K562 (cell line): ENCODE measurements at regions not wholly inside any gene's neighbourhood (a gene's known extent, or its start where the extent isn't known, plus 50 kb on each side); places are given as distances from the start of the nearest gene placed in this dataset.

Experiments
- CAMTA2 ChIP-seq: fragments of 250-450 bp; sonication (Bioruptor Pico); conservative IDR thresholded peaks from 2 replicates; pipeline ENCODE4 v1.5.1; 2022
- ETS2 ChIP-seq: IDR thresholded peaks from 2 replicates; pipeline ENCODE4 v1.6.1; 2016; ENCODE audit warnings: borderline replicate concordance, missing genetic modification characterization, mild to moderate bottlenecking, moderate library complexity, missing compliant biosample characterization; ENCODE audit not compliant: poor library complexity, severe bottlenecking
- JUNB ChIP-seq: fragments of 450-650 bp; formaldehyde crosslinking; conservative IDR thresholded peaks from 2 replicates; pipeline ENCODE4 v1.4.0; 2020; ENCODE audit warnings: mild to moderate bottlenecking
- MAZ ChIP-seq, 2 experiments: fragments of 450-650 bp in 1 of 2; sonication (generic) in 1 of 2; formaldehyde crosslinking; IDR thresholded peaks in 1 of 2; conservative IDR thresholded peaks in 1 of 2; 2 replicates each; pipeline versions ENCODE4 v1.4.0 to v1.5.0; 2020; ENCODE audit warnings: mild to moderate bottlenecking in 1 of 2, missing genetic modification reagents in 1 of 2
- MTA3 ChIP-seq: fragments of 450-650 bp; formaldehyde crosslinking; IDR thresholded peaks from 2 replicates; pipeline ENCODE4 v1.6.1; 2017; ENCODE audit warnings: mild to moderate bottlenecking, borderline replicate concordance
- NUFIP1 ChIP-seq: fragments of 450-650 bp; IDR thresholded peaks from 2 replicates; pipeline ENCODE4 v1.6.1; 2018; ENCODE audit not compliant: partially characterized antibody
- PHF20 ChIP-seq: fragments of 450-650 bp; IDR thresholded peaks from 2 replicates; pipeline ENCODE4 v1.6.1; 2018; ENCODE audit not compliant: partially characterized antibody
- SAFB ChIP-seq: fragments of 200-400 bp; formaldehyde crosslinking; IDR thresholded peaks from 2 replicates; pipeline ENCODE4 v1.6.1; 2017; ENCODE audit warnings: low read depth, low read length, borderline replicate concordance
- SLC30A9 ChIP-seq: fragments of 250-450 bp; sonication (Bioruptor Pico); IDR thresholded peaks from 2 replicates; pipeline ENCODE4 v1.8.0; 2022; ENCODE audit warnings: mild to moderate bottlenecking, moderate library complexity
- SP2 ChIP-seq: IDR thresholded peaks from 2 replicates; pipeline ENCODE4 v1.6.1; 2011; ENCODE audit warnings: mild to moderate bottlenecking, low read depth, low read length, moderate library complexity; ENCODE audit not compliant: poor library complexity, severe bottlenecking; ENCODE audit errors: extremely low read depth
- TAL1 ChIP-seq: fragments of 450-650 bp; IDR thresholded peaks from 2 replicates; pipeline ENCODE4 v1.6.1; 2016; ENCODE audit warnings: mild to moderate bottlenecking
- ZNF324 ChIP-seq: fragments of 250-450 bp; sonication (Bioruptor Pico); IDR thresholded peaks from 2 replicates; pipeline ENCODE4 v1.4.0; 2020; ENCODE audit warnings: mild to moderate bottlenecking
- TF ChIP-seq, protein P1 (sequence below): fragments of 250-450 bp; sonication (Bioruptor Pico); IDR thresholded peaks from 2 replicates; pipeline ENCODE4 v1.5.0; 2021
- TF ChIP-seq, protein P2 (sequence below): sonication (generic); formaldehyde crosslinking; IDR thresholded peaks from 2 replicates; pipeline ENCODE4 v1.8.0; 2023; ENCODE audit warnings: mild to moderate bottlenecking, missing genetic modification reagents
- TF ChIP-seq, protein P3 (sequence below): fragments of 450-650 bp; IDR thresholded peaks from one replicate; pipeline ENCODE4 v1.6.1; 2018; ENCODE audit warnings: mild to moderate bottlenecking, moderate library complexity; ENCODE audit not compliant: partially characterized antibody
- TF ChIP-seq, protein P4 (sequence below): sonication (generic); formaldehyde crosslinking; IDR thresholded peaks from 2 replicates; pipeline ENCODE4 v1.8.0; 2023; ENCODE audit warnings: mild to moderate bottlenecking, missing genetic modification reagents
- TF ChIP-seq, protein P5 (sequence below): fragments of 450-650 bp; IDR thresholded peaks from 2 replicates; pipeline ENCODE4 v1.6.1; 2017; ENCODE audit warnings: antibody characterized with exemption, mild to moderate bottlenecking

DNA sequence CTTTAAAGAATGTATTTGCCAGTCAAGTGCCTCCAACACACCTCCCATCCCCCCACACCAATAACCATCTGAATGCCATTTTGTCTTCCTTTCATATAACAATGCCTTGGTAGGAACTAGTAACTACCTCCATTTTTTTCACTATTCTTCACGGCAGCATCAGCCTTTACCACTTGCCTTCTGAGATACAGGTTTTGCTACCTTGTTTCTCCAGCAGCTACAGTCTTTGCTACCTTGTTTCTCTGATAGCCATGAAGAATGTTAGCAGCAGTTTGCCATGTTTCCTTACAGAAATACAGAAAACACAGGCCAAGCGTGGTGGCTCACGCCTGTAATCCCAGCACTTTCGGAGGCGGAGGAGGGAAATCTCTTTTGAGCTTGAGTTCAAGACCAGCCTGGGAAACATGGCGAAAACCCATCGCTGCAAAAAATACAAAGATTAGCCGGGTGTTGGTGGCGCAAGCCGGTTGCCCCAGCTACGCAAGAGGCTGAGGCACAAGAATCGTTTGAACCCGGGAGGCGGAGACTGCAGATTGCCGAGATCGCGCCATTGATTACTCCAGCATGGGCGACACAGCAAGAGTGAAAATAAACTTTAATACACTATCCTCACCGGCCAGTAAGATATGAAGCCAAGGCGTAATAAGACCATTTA lies 100.9 kb downstream of the HFE start (continued):
- TF ChIP-seq, protein P1, sequence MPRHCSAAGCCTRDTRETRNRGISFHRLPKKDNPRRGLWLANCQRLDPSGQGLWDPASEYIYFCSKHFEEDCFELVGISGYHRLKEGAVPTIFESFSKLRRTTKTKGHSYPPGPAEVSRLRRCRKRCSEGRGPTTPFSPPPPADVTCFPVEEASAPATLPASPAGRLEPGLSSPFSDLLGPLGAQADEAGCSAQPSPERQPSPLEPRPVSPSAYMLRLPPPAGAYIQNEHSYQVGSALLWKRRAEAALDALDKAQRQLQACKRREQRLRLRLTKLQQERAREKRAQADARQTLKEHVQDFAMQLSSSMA = peak; percentile 8; the same call in 1 of the 2 replicates
- TF ChIP-seq SAFB (no peak), TAL1 (no peak), SLC30A9 (CRISPR knock-in tag) (no peak), PHF20 (no peak), ETS2 (no peak), SP2 (no peak), NUFIP1 (peak; percentile 16), MAZ (CRISPR knock-in tag; conservative IDR thresholded peaks at IDR 0.05 in 1 of 2, IDR thresholded peaks at IDR 0.05 in 1 of 2) (no peak; a peak in 2 of 4 replicates), JUNB (CRISPR knock-in tag) (no peak), MTA3 (no peak), ZNF324 (CRISPR knock-in tag) (no peak), CAMTA2 (CRISPR knock-in tag) (no peak)
- TF ChIP-seq, protein P2, sequence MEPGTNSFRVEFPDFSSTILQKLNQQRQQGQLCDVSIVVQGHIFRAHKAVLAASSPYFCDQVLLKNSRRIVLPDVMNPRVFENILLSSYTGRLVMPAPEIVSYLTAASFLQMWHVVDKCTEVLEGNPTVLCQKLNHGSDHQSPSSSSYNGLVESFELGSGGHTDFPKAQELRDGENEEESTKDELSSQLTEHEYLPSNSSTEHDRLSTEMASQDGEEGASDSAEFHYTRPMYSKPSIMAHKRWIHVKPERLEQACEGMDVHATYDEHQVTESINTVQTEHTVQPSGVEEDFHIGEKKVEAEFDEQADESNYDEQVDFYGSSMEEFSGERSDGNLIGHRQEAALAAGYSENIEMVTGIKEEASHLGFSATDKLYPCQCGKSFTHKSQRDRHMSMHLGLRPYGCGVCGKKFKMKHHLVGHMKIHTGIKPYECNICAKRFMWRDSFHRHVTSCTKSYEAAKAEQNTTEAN (CRISPR knock-in tag) = no peak
- TF ChIP-seq, protein P3, sequence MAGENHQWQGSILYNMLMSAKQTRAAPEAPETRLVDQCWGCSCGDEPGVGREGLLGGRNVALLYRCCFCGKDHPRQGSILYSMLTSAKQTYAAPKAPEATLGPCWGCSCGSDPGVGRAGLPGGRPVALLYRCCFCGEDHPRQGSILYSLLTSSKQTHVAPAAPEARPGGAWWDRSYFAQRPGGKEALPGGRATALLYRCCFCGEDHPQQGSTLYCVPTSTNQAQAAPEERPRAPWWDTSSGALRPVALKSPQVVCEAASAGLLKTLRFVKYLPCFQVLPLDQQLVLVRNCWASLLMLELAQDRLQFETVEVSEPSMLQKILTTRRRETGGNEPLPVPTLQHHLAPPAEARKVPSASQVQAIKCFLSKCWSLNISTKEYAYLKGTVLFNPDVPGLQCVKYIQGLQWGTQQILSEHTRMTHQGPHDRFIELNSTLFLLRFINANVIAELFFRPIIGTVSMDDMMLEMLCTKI = no peak
- TF ChIP-seq, protein P4, sequence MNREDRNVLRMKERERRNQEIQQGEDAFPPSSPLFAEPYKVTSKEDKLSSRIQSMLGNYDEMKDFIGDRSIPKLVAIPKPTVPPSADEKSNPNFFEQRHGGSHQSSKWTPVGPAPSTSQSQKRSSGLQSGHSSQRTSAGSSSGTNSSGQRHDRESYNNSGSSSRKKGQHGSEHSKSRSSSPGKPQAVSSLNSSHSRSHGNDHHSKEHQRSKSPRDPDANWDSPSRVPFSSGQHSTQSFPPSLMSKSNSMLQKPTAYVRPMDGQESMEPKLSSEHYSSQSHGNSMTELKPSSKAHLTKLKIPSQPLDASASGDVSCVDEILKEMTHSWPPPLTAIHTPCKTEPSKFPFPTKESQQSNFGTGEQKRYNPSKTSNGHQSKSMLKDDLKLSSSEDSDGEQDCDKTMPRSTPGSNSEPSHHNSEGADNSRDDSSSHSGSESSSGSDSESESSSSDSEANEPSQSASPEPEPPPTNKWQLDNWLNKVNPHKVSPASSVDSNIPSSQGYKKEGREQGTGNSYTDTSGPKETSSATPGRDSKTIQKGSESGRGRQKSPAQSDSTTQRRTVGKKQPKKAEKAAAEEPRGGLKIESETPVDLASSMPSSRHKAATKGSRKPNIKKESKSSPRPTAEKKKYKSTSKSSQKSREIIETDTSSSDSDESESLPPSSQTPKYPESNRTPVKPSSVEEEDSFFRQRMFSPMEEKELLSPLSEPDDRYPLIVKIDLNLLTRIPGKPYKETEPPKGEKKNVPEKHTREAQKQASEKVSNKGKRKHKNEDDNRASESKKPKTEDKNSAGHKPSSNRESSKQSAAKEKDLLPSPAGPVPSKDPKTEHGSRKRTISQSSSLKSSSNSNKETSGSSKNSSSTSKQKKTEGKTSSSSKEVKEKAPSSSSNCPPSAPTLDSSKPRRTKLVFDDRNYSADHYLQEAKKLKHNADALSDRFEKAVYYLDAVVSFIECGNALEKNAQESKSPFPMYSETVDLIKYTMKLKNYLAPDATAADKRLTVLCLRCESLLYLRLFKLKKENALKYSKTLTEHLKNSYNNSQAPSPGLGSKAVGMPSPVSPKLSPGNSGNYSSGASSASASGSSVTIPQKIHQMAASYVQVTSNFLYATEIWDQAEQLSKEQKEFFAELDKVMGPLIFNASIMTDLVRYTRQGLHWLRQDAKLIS (CRISPR knock-in tag) = no peak
- TF ChIP-seq, protein P5, sequence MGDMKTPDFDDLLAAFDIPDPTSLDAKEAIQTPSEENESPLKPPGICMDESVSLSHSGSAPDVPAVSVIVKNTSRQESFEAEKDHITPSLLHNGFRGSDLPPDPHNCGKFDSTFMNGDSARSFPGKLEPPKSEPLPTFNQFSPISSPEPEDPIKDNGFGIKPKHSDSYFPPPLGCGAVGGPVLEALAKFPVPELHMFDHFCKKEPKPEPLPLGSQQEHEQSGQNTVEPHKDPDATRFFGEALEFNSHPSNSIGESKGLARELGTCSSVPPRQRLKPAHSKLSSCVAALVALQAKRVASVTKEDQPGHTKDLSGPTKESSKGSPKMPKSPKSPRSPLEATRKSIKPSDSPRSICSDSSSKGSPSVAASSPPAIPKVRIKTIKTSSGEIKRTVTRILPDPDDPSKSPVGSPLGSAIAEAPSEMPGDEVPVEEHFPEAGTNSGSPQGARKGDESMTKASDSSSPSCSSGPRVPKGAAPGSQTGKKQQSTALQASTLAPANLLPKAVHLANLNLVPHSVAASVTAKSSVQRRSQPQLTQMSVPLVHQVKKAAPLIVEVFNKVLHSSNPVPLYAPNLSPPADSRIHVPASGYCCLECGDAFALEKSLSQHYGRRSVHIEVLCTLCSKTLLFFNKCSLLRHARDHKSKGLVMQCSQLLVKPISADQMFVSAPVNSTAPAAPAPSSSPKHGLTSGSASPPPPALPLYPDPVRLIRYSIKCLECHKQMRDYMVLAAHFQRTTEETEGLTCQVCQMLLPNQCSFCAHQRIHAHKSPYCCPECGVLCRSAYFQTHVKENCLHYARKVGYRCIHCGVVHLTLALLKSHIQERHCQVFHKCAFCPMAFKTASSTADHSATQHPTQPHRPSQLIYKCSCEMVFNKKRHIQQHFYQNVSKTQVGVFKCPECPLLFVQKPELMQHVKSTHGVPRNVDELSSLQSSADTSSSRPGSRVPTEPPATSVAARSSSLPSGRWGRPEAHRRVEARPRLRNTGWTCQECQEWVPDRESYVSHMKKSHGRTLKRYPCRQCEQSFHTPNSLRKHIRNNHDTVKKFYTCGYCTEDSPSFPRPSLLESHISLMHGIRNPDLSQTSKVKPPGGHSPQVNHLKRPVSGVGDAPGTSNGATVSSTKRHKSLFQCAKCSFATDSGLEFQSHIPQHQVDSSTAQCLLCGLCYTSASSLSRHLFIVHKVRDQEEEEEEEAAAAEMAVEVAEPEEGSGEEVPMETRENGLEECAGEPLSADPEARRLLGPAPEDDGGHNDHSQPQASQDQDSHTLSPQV = peak; percentile 80
